RWPE2 (cell line): ENCODE measurements at regions not wholly inside any gene's neighbourhood (a gene's known extent, or its start where the extent isn't known, plus 50 kb on each side); places are given as distances from the start of the nearest gene placed in this dataset.

Experiments used
- ATAC-seq: fragments of 200-7000 bp; cut with Tn5 transposase; 3 replicates; pipeline ENCODE4 v1.9.1; 2021; ENCODE audit warnings: low read depth
- DNase-seq: peaks from one replicate; pipeline ENCODE4 v3.0.0-alpha.2; 2020; ENCODE audit warnings: low spot score
- H3K27ac ChIP-seq: fragments of 450-650 bp; 2 replicates; pipeline ENCODE4 v1.5.1; 2017; ENCODE audit warnings: mild to moderate bottlenecking; ENCODE audit not compliant: poor library complexity, severe bottlenecking
- H3K27me3 ChIP-seq: fragments of 250-450 bp; sonication (Bioruptor Pico); 2 replicates; pipeline ENCODE4 v1.5.1; 2021; ENCODE audit warnings: mild to moderate bottlenecking, moderate library complexity; ENCODE audit not compliant: insufficient read depth, poor library complexity, severe bottlenecking
- H3K36me3 ChIP-seq: fragments of 250-450 bp; sonication (Bioruptor Pico); 2 replicates; pipeline ENCODE4 v1.5.1; 2020; ENCODE audit warnings: low read depth, mild to moderate bottlenecking, moderate library complexity
- H3K4me1 ChIP-seq: fragments of 250-450 bp; sonication (Bioruptor Pico); 2 replicates; pipeline ENCODE4 v1.5.1; 2021; ENCODE audit warnings: mild to moderate bottlenecking, moderate library complexity; ENCODE audit not compliant: insufficient read depth, poor library complexity, severe bottlenecking
- H3K4me3 ChIP-seq: fragments of 250-450 bp; sonication (Bioruptor Pico); 2 replicates; pipeline ENCODE4 v1.5.1; 2021; ENCODE audit warnings: mild to moderate bottlenecking, moderate library complexity; ENCODE audit not compliant: severe bottlenecking
- H3K9me3 ChIP-seq: fragments of 250-450 bp; sonication (Bioruptor Pico); 2 replicates; pipeline ENCODE4 v1.5.1; 2021; ENCODE audit warnings: mild to moderate bottlenecking, moderate library complexity; ENCODE audit not compliant: severe bottlenecking
- TF ChIP-seq, protein P1 (sequence below): fragments of 450-650 bp; IDR thresholded peaks from one replicate; pipeline ENCODE4 v1.5.1; 2017; ENCODE audit warnings: mild to moderate bottlenecking, moderate library complexity; ENCODE audit not compliant: poor library complexity, severe bottlenecking

DNA sequence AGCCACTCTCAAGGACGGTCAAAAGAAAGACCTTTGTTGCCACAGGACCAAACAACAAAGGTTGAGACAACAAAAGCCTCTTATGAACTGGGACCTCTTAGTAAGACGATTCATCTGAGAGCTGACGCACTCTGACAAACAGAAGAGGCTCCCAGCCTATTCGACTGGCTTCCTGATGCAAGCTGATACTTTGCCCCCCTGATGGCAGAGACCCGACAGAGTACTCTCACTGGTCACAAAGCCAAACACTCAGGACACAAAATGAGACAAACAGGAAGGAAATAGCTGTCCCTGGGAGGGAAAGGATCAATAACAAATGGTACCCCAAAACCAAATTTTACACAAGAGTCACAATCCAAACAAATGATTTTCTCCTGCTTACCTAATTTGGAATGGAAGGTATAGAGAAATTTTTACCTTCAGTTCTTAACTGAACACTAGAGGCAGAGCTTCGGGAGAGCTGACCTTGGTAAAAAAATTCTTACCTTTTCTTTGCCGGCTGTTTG is 75.2 kb upstream of the PLAC8 start:
- no peak for DNase-seq
- H3K27me3 ChIP-seq = no peaks in the 10 kb centered on the region
- H3K36me3 ChIP-seq = no peaks in the 10 kb centered on the region
- H3K4me3 ChIP-seq = no peak overlapping the region
- no peaks in the 10 kb centered on the region for H3K4me1 ChIP-seq
- no peak for ATAC-seq
- no peak overlapping the region for H3K27ac ChIP-seq
- H3K9me3 ChIP-seq = no peaks in the 10 kb centered on the region
- TF ChIP-seq, protein P1, sequence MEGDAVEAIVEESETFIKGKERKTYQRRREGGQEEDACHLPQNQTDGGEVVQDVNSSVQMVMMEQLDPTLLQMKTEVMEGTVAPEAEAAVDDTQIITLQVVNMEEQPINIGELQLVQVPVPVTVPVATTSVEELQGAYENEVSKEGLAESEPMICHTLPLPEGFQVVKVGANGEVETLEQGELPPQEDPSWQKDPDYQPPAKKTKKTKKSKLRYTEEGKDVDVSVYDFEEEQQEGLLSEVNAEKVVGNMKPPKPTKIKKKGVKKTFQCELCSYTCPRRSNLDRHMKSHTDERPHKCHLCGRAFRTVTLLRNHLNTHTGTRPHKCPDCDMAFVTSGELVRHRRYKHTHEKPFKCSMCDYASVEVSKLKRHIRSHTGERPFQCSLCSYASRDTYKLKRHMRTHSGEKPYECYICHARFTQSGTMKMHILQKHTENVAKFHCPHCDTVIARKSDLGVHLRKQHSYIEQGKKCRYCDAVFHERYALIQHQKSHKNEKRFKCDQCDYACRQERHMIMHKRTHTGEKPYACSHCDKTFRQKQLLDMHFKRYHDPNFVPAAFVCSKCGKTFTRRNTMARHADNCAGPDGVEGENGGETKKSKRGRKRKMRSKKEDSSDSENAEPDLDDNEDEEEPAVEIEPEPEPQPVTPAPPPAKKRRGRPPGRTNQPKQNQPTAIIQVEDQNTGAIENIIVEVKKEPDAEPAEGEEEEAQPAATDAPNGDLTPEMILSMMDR = no peak

DNA sequence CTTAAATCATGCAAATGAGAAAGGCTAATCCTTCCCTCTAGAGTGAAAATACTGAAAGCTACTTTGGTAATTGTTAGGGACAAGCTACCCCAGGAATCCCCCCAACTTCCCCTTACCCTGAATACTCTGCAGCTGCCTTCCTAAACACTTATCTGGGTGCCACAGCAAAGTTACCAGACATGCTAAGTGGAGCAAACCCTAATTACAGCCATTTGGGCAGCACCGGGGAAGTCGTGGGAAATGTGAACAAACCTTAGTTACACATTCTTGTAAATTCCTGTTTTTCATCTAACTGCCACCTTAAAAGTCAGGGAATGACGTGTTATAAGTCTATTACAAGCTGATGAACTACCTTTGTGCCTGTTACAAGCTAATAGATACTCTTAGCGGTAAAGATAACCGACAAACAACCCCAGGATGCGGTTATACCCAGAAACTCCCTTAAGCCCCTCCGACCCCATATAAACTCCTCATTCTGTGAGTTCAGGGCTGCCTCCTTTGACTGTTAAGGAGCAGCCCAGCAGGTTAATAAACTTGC is 66.0 kb upstream of the PLAC8 start:
- no peak for DNase-seq

DNA sequence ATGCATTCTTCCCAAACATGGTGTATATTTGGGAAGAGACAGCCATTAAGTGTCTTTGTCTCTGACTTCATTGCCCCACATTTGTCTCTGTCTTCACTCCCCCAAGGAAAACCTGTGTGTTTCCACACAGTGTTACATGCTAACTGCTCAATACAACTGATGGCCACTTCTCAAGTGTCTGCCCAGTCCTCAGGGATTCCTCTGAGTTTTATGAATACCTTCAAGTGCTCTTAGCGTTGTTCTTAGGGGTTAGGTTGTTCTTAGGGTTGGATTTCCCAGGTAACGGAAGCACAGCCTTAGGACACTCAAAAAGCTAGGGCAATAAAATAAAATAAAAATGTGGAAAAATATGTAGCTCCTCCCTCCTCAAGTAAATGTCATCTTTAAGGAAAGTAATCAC is 64.7 kb upstream of the PLAC8 start:
- Histone ChIP-seq H3K4me1 (no peaks in the 10 kb centered on the region), H3K36me3 (no peaks in the 10 kb centered on the region), H3K9me3 (no peaks in the 10 kb centered on the region), H3K4me3 (no peak overlapping the region), H3K27me3 (no peaks in the 10 kb centered on the region), H3K27ac (no peak overlapping the region)
- DNase-seq (no peak), ATAC-seq (no peak)
- TF ChIP-seq, protein P1 = no peak

More for the DNA sequence above, 66.0 kb upstream of the PLAC8 start:
- H3K4me1 ChIP-seq = no peaks in the 10 kb centered on the region
- TF ChIP-seq, protein P1 = no peak
- no peak overlapping the region for H3K4me3 ChIP-seq
- no peak for ATAC-seq
- H3K27ac ChIP-seq = no peak overlapping the region
- H3K9me3 ChIP-seq = no peaks in the 10 kb centered on the region
- no peaks in the 10 kb centered on the region for H3K36me3 ChIP-seq
- no peaks in the 10 kb centered on the region for H3K27me3 ChIP-seq

DNA sequence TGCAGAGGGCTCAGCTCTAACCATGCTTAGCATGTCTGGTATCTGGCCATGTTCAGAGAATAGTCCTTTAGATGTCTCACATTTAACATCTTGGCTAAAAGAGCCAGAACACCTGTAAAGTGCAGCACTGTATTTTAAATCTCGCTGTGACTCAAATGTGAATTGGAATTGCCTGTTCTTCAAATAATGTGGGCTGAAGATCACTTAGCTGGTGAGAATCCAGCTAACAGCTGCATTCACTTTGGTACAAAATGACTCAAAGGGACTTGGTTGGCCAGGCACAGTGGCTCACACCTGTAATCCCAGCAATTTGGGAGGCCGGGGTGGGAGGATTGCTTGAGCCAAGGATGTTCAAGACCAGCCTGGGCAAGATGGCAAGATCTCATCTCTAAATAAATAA is 63.5 kb upstream of the PLAC8 start:
- Histone ChIP-seq H3K4me3 (no peak overlapping the region), H3K27ac (no peak overlapping the region), H3K27me3 (no peaks in the 10 kb centered on the region), H3K9me3 (no peaks in the 10 kb centered on the region), H3K4me1 (no peaks in the 10 kb centered on the region), H3K36me3 (no peaks in the 10 kb centered on the region)
- DNase-seq (no peak), ATAC-seq (no peak)
- TF ChIP-seq, protein P1 = no peak

DNA sequence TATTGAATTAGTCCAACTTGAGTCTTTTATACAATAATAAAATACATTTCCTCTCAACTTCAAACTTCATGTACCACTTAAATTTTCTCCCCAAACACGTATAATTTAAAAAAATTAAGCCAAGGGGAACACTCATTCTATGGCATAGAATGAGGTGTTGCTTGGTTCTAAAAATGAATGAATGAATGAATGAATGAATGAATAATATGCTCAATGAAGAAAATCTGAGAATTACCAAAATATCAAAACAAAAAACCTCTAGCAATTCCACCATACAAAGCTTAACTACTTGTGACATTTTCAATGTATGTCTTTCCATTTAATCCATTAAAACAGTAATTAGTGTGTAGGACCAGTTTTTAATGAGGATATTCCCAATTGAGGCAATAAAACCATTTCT is 62.7 kb upstream of the PLAC8 start:
- Histone ChIP-seq H3K4me1 (no peaks in the 10 kb centered on the region), H3K27ac (no peak overlapping the region), H3K27me3 (no peaks in the 10 kb centered on the region), H3K4me3 (no peak overlapping the region), H3K36me3 (no peaks in the 10 kb centered on the region), H3K9me3 (no peaks in the 10 kb centered on the region)
- ATAC-seq = no peak
- DNase-seq = no peak
- TF ChIP-seq, protein P1 = no peak
